Caco-2 (cell line): ENCODE measurements at regions not wholly inside any gene's neighbourhood (a gene's known extent, or its start where the extent isn't known, plus 50 kb on each side); places are given as distances from the start of the nearest gene placed in this dataset.

Experiments used
- BruUV-seq: library from RNA; stranded (reverse); fragments of 400-500 nt; replicated peaks from 2 replicates; lab custom pipeline; 2021; lab: Mats Ljungman, UMichigan
- CTCF ChIA-PET: fragments of 300-600 bp; sonication (Branson Sonifier 250); formaldehyde crosslinking; loops from one replicate; lab custom pipeline; 2022; ENCODE audit warnings: antibody characterized with exemption; lab: Charles Lee
- POLR2A ChIA-PET: fragments of 300-600 bp; sonication (Branson Sonifier 250); formaldehyde crosslinking; loops from one replicate; lab custom pipeline; 2022; ENCODE audit warnings: antibody characterized with exemption; lab: Charles Lee
- DNase-seq, 2 experiments: peaks; one replicate each; pipeline versions ENCODE4 v3.0.0 to v3.0.0-alpha.2; 2020 to 2022
- H3K27me3 ChIP-seq: replicated peaks from 2 replicates; pipeline ENCODE4 v1.6.0; 2011; ENCODE audit warnings: low read length; ENCODE audit not compliant: control insufficient read depth, insufficient read depth
- H3K36me3 ChIP-seq: 2 replicates; pipeline ENCODE4 v1.5.1; 2011; ENCODE audit warnings: low read length; ENCODE audit not compliant: control insufficient read depth, insufficient read depth
- H3K4me1 ChIP-seq: fragments of 250-450 bp; sonication (Bioruptor Pico); 2 replicates; pipeline ENCODE4 v1.5.1; 2020; ENCODE audit warnings: mild to moderate bottlenecking
- H3K4me3 ChIP-seq: 2 replicates; pipeline ENCODE4 v1.5.1; 2011; ENCODE audit warnings: low read depth, mild to moderate bottlenecking, control low read depth, low read length
- H3K9me3 ChIP-seq: fragments of 250-450 bp; sonication (Bioruptor Pico); 2 replicates; pipeline ENCODE4 v1.5.1; 2020; ENCODE audit warnings: mild to moderate bottlenecking, moderate library complexity
- H3K27ac Mint-ChIP-seq: one replicate; pipeline ENCODE4 v1.8.0; 2022; ENCODE audit warnings: mixed read lengths; ENCODE audit not compliant: unreplicated experiment
- H3K27me3 Mint-ChIP-seq: one replicate; pipeline ENCODE4 v1.8.0; 2022; ENCODE audit warnings: mixed read lengths; ENCODE audit not compliant: insufficient read depth, unreplicated experiment
- H3K36me3 Mint-ChIP-seq: one replicate; pipeline ENCODE4 v1.8.0; 2022; ENCODE audit warnings: mild to moderate bottlenecking, mixed read lengths; ENCODE audit not compliant: insufficient read depth, unreplicated experiment
- H3K4me1 Mint-ChIP-seq: one replicate; pipeline ENCODE4 v1.8.0; 2022; ENCODE audit warnings: low read depth, mixed read lengths; ENCODE audit not compliant: unreplicated experiment
- H3K4me3 Mint-ChIP-seq: one replicate; pipeline ENCODE4 v1.8.0; 2022; ENCODE audit warnings: mild to moderate bottlenecking, moderate library complexity, mixed read lengths; ENCODE audit not compliant: unreplicated experiment
- H3K9me3 Mint-ChIP-seq: one replicate; pipeline ENCODE4 v1.8.0; 2022; ENCODE audit warnings: mixed read lengths; ENCODE audit not compliant: unreplicated experiment
- CTCF ChIP-seq, 2 experiments: fragments of 200-600 bp in 1 of 2; IDR thresholded peaks; 1 replicate in 1 of 2; 2 replicates in 1 of 2; pipeline versions ENCODE4 v1.5.1 to v1.8.0; 2011 to 2022; ENCODE audit warnings: antibody characterized with exemption in 1 of 2, control low read depth in 1 of 2, inconsistent platforms in 1 of 2, low read depth in 1 of 2, low read length in 1 of 2, mild to moderate bottlenecking in 1 of 2, moderate library complexity in 1 of 2; ENCODE audit not compliant: insufficient read depth in 1 of 2, severe bottlenecking in 1 of 2, unreplicated experiment in 1 of 2
- intact Hi-C: fragments of 100-400 bp; cut with micrococcal nuclease; formaldehyde crosslinking; loops from one replicate; pipeline ENCODE4 v1.10.0; 2022; ENCODE audit not compliant: unreplicated experiment

GRCh38 chr10:36182606-36183005, 540.5 kb upstream of the FZD8 start:
- no TSS peak for BruUV-seq
- Mint-ChIP-seq H3K4me1 (peaks cover 6% of the 10 kb centered on the region), H3K27ac (no peak overlapping the region), H3K27me3 (peaks cover 11% of the 10 kb centered on the region), H3K36me3 (no peaks in the 10 kb centered on the region), H3K4me3 (no peak overlapping the region), H3K9me3 (no peaks in the 10 kb centered on the region)
- Histone ChIP-seq H3K4me1 (no peaks in the 10 kb centered on the region), H3K36me3 (no peaks in the 10 kb centered on the region), H3K4me3 (no peak overlapping the region), H3K27me3 (no peaks in the 10 kb centered on the region), H3K9me3 (no peaks in the 10 kb centered on the region)
- ChIA-PET POLR2A (no interaction called here), CTCF (no interaction called here)
- no peak for DNase-seq
- TF ChIP-seq CTCF (IDR thresholded peaks at IDR 0.05; ENCODE audit: insufficient read depth in 1 of 2, low read depth in 1 of 2, low read length in 1 of 2, severe bottlenecking in 1 of 2, unreplicated experiment in 1 of 2) = no peak
- intact Hi-C loops = no loop called here

- Histone ChIP-seq H3K4me3 (no peak overlapping the region), H3K36me3 (no peaks in the 10 kb centered on the region), H3K27me3 (no peaks in the 10 kb centered on the region; the same call in 1 of the 2 replicates), H3K4me1 (no peaks in the 10 kb centered on the region), H3K9me3 (no peaks in the 10 kb centered on the region)
- no peaks in the 10 kb centered on the region for H3K9me3 Mint-ChIP-seq
- CTCF ChIA-PET = no interaction called here
- no peak for DNase-seq
- no peaks in the 10 kb centered on the region for H3K36me3 Mint-ChIP-seq
- POLR2A ChIA-PET = no interaction called here
- no TSS peak for BruUV-seq
- no peak overlapping the region for H3K4me3 Mint-ChIP-seq
- H3K27ac Mint-ChIP-seq = no peak overlapping the region
- intact Hi-C loops = no loop called here
- TF ChIP-seq CTCF (IDR thresholded peaks at IDR 0.05; ENCODE audit: insufficient read depth in 1 of 2, low read depth in 1 of 2, low read length in 1 of 2, severe bottlenecking in 1 of 2, unreplicated experiment in 1 of 2) = no peak
- H3K4me1 Mint-ChIP-seq = peaks cover 6% of the 10 kb centered on the region
- peaks cover 11% of the 10 kb centered on the region for H3K27me3 Mint-ChIP-seq
Observed at GRCh38 chr10:36182179-36182566, 540.1 kb upstream of the FZD8 start.

- no peak for DNase-seq
- Mint-ChIP-seq H3K4me1 (peaks cover 6% of the 10 kb centered on the region), H3K27ac (no peak overlapping the region), H3K36me3 (no peaks in the 10 kb centered on the region), H3K9me3 (no peaks in the 10 kb centered on the region), H3K4me3 (no peak overlapping the region), H3K27me3 (peaks cover 11% of the 10 kb centered on the region)
- ChIA-PET CTCF (no interaction called here), POLR2A (no interaction called here)
- Histone ChIP-seq H3K27me3 (no peaks in the 10 kb centered on the region; the same call in 1 of the 2 replicates), H3K4me1 (no peaks in the 10 kb centered on the region), H3K9me3 (no peaks in the 10 kb centered on the region), H3K36me3 (no peaks in the 10 kb centered on the region), H3K4me3 (no peak overlapping the region)
- no TSS peak for BruUV-seq
- intact Hi-C loops = no loop called here
- no peak for TF ChIP-seq CTCF (IDR thresholded peaks at IDR 0.05; ENCODE audit: insufficient read depth in 1 of 2, low read depth in 1 of 2, low read length in 1 of 2, severe bottlenecking in 1 of 2, unreplicated experiment in 1 of 2)
Observed at GRCh38 chr10:36181426-36182178, 539.5 kb upstream of the FZD8 start.
